ENCODE measurements at regions not wholly inside any gene's neighbourhood (a gene's known extent, or its start where the extent isn't known, plus 50 kb on each side); places are given as distances from the start of the nearest gene placed in this dataset.

- no peak for DNase-seq (ENCODE audit: extremely low spot score)
- ChIA-PET POLR2A (no interaction called here), CTCF (interaction anchor here (1.1 kb wide), 1 partner anchor 13 kb away, joined by 3 read pairs; no protein-coding TSS in a partner anchor)
- TF ChIP-seq, protein P1, sequence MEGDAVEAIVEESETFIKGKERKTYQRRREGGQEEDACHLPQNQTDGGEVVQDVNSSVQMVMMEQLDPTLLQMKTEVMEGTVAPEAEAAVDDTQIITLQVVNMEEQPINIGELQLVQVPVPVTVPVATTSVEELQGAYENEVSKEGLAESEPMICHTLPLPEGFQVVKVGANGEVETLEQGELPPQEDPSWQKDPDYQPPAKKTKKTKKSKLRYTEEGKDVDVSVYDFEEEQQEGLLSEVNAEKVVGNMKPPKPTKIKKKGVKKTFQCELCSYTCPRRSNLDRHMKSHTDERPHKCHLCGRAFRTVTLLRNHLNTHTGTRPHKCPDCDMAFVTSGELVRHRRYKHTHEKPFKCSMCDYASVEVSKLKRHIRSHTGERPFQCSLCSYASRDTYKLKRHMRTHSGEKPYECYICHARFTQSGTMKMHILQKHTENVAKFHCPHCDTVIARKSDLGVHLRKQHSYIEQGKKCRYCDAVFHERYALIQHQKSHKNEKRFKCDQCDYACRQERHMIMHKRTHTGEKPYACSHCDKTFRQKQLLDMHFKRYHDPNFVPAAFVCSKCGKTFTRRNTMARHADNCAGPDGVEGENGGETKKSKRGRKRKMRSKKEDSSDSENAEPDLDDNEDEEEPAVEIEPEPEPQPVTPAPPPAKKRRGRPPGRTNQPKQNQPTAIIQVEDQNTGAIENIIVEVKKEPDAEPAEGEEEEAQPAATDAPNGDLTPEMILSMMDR (IDR thresholded peaks at IDR 0.05; ENCODE audit: control extremely low read depth, extremely low read depth, low read depth, missing control alignments), result no peak
These were observed 119.1 kb upstream of the EGLN3 start for GRCh38 chr14:34069854-34070582.

DNA sequence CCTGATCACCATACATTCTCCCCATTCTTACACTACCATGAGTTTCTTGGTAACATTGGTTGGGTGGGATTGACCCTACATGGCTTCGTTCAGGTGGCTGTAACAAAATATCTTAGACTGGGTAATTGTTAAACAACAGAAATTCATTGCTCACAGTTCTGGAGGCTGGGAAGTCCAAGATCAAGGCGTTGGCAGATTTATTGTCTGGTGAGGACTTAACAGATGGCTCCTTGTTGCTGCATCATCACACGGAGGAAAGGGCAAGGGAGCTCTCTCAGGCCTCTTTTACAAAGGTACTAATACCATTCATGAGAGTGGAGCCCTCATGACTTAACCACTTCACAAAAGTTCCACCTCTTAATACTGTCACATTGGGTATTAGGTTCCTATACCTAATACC lies 116.7 kb upstream of the EGLN3 start:
- ChIA-PET CTCF (interaction anchor here (1.2 kb wide), 1 partner anchor 31 kb away, joined by 3 read pairs; no protein-coding TSS in a partner anchor), POLR2A (no interaction called here)
- no peak for DNase-seq (ENCODE audit: extremely low spot score)

GRCh38 chr14:34065690-34066391 lies 115.0 kb upstream of the EGLN3 start:
- no peak for DNase-seq (ENCODE audit: extremely low spot score)
- CTCF ChIA-PET, result interaction anchor here (1.2 kb wide), 1 partner anchor 14 kb away, joined by 3 read pairs; no protein-coding TSS in a partner anchor
- TF ChIP-seq, protein P1 (IDR thresholded peaks at IDR 0.05; ENCODE audit: control extremely low read depth, extremely low read depth, low read depth, missing control alignments), result no peak
- POLR2A ChIA-PET, result no interaction called here

More for the DNA sequence above, 116.7 kb upstream of the EGLN3 start:
- TF ChIP-seq, protein P1 (IDR thresholded peaks at IDR 0.05; ENCODE audit: control extremely low read depth, extremely low read depth, low read depth, missing control alignments), result no peak

GRCh38 chr14:34065236-34065635 lies 114.4 kb upstream of the EGLN3 start:
- ChIA-PET CTCF (interaction anchor here (1.0 to 1.2 kb wide), 2 partner anchors 13 to 15 kb away, joined by 3 read pairs; no protein-coding TSS in a partner anchor), POLR2A (no interaction called here)
- TF ChIP-seq, protein P1 (IDR thresholded peaks at IDR 0.05; ENCODE audit: control extremely low read depth, extremely low read depth, low read depth, missing control alignments), result no peak
- DNase-seq (ENCODE audit: extremely low spot score), result no peak

- CTCF ChIA-PET, result interaction anchor here (1.0 kb wide), 1 partner anchor 12 kb away, joined by 3 read pairs; no protein-coding TSS in a partner anchor
- TF ChIP-seq, protein P1 (IDR thresholded peaks at IDR 0.05; ENCODE audit: control extremely low read depth, extremely low read depth, low read depth, missing control alignments), result no peak
- POLR2A ChIA-PET, result no interaction called here
- no peak for DNase-seq (ENCODE audit: extremely low spot score)
These were observed 113.5 kb upstream of the EGLN3 start for GRCh38 chr14:34064349-34064748.

- no peak for DNase-seq (ENCODE audit: extremely low spot score)
- TF ChIP-seq, protein P1 (IDR thresholded peaks at IDR 0.05; ENCODE audit: control extremely low read depth, extremely low read depth, low read depth, missing control alignments), result no peak
- CTCF ChIA-PET, result interaction anchor here (1.2 kb wide), 1 partner anchor 12 kb away, joined by 3 read pairs; no protein-coding TSS in a partner anchor
- POLR2A ChIA-PET, result no interaction called here
These were observed 112.7 kb upstream of the EGLN3 start for GRCh38 chr14:34063470-34064164.
